Progenitor cell of endocrine pancreas (in vitro differentiated cells): ENCODE measurements at regions not wholly inside any gene's neighbourhood (a gene's known extent, or its start where the extent isn't known, plus 50 kb on each side); places are given as distances from the start of the nearest gene placed in this dataset.

Experiments
- DNase-seq: peaks from one replicate; pipeline ENCODE4 v3.0.0; 2021; ENCODE audit warnings: low spot score; ENCODE audit not compliant: unreplicated experiment
- H3K27ac Mint-ChIP-seq: 2 replicates; pipeline ENCODE4 v1.8.0; 2021; ENCODE audit warnings: mild to moderate bottlenecking, moderate library complexity, mixed read lengths
- H3K27me3 Mint-ChIP-seq: 2 replicates; pipeline ENCODE4 v1.8.0; 2021; ENCODE audit warnings: mixed read lengths
- H3K36me3 Mint-ChIP-seq: 2 replicates; pipeline ENCODE4 v1.8.0; 2022; ENCODE audit warnings: mixed read lengths; ENCODE audit not compliant: insufficient read depth
- H3K4me1 Mint-ChIP-seq: 2 replicates; pipeline ENCODE4 v1.8.0; 2021; ENCODE audit warnings: low read depth, mixed read lengths
- H3K4me3 Mint-ChIP-seq: 2 replicates; pipeline ENCODE4 v1.8.0; 2021; ENCODE audit warnings: low read depth, mild to moderate bottlenecking, moderate library complexity, mixed read lengths
- H3K9me3 Mint-ChIP-seq: 2 replicates; pipeline ENCODE4 v1.8.0; 2021; ENCODE audit warnings: low read depth, mixed read lengths
- CTCF ChIP-seq: fragments of 200-600 bp; sonication (generic); IDR thresholded peaks from one replicate; pipeline ENCODE4 v1.5.0; 2021; ENCODE audit warnings: antibody characterized with exemption, mild to moderate bottlenecking; ENCODE audit not compliant: unreplicated experiment

- no peak overlapping the region for H3K27ac Mint-ChIP-seq
- H3K36me3 Mint-ChIP-seq: no peaks in the 10 kb centered on the region
- DNase-seq: no peak
- no peak overlapping the region for H3K4me3 Mint-ChIP-seq
- peaks cover 3% of the 10 kb centered on the region for H3K4me1 Mint-ChIP-seq
- H3K27me3 Mint-ChIP-seq: no peaks in the 10 kb centered on the region
- no peak for TF ChIP-seq CTCF
- no peaks in the 10 kb centered on the region for H3K9me3 Mint-ChIP-seq
Observed at GRCh38 chr16:59697761-59698160, 963.6 kb upstream of the GOT2 start.

GRCh38 chr16:59697236-59697635 is 963.1 kb upstream of the GOT2 start:
- no peaks in the 10 kb centered on the region for H3K36me3 Mint-ChIP-seq
- DNase-seq: no peak
- no peaks in the 10 kb centered on the region for H3K9me3 Mint-ChIP-seq
- H3K4me1 Mint-ChIP-seq: peaks cover under 1% of the 10 kb centered on the region
- H3K4me3 Mint-ChIP-seq: no peak overlapping the region
- H3K27me3 Mint-ChIP-seq: no peaks in the 10 kb centered on the region
- TF ChIP-seq CTCF: no peak
- H3K27ac Mint-ChIP-seq: no peak overlapping the region

- TF ChIP-seq CTCF: no peak
- no peaks in the 10 kb centered on the region for H3K36me3 Mint-ChIP-seq
- DNase-seq: no peak
- no peaks in the 10 kb centered on the region for H3K4me1 Mint-ChIP-seq
- no peaks in the 10 kb centered on the region for H3K9me3 Mint-ChIP-seq
- H3K27ac Mint-ChIP-seq: no peak overlapping the region
- no peaks in the 10 kb centered on the region for H3K27me3 Mint-ChIP-seq
- H3K4me3 Mint-ChIP-seq: no peak overlapping the region
Observed at GRCh38 chr16:59696495-59696894, 962.4 kb upstream of the GOT2 start.

GRCh38 chr16:59690216-59690615 is 956.1 kb upstream of the GOT2 start:
- peaks cover 11% of the 10 kb centered on the region for H3K9me3 Mint-ChIP-seq
- no peaks in the 10 kb centered on the region for H3K27me3 Mint-ChIP-seq
- TF ChIP-seq CTCF: no peak
- no peak overlapping the region for H3K4me3 Mint-ChIP-seq
- DNase-seq: no peak
- H3K4me1 Mint-ChIP-seq: no peaks in the 10 kb centered on the region
- H3K36me3 Mint-ChIP-seq: no peaks in the 10 kb centered on the region
- H3K27ac Mint-ChIP-seq: no peak overlapping the region

- Mint-ChIP-seq H3K9me3 (peaks cover 13% of the 10 kb centered on the region), H3K27ac (no peak overlapping the region)
- no peak for TF ChIP-seq CTCF
Observed at GRCh38 chr16:59688006-59688405, 953.9 kb upstream of the GOT2 start.

GRCh38 chr16:59686405-59686804 is 952.3 kb upstream of the GOT2 start:
- H3K4me3 Mint-ChIP-seq: no peak overlapping the region
- H3K4me1 Mint-ChIP-seq: no peaks in the 10 kb centered on the region
- no peaks in the 10 kb centered on the region for H3K27me3 Mint-ChIP-seq
- no peak overlapping the region for H3K27ac Mint-ChIP-seq
- H3K9me3 Mint-ChIP-seq: peaks cover 13% of the 10 kb centered on the region
- DNase-seq: no peak
- no peak for TF ChIP-seq CTCF
- H3K36me3 Mint-ChIP-seq: no peaks in the 10 kb centered on the region

More at GRCh38 chr16:59688006-59688405, 953.9 kb upstream of the GOT2 start:
- Mint-ChIP-seq H3K27me3 (no peaks in the 10 kb centered on the region), H3K36me3 (no peaks in the 10 kb centered on the region), H3K4me3 (no peak overlapping the region), H3K4me1 (no peaks in the 10 kb centered on the region)
- no peak for DNase-seq
